ENCODE measurements at regions not wholly inside any gene's neighbourhood (a gene's known extent, or its start where the extent isn't known, plus 50 kb on each side); places are given as distances from the start of the nearest gene placed in this dataset.

GRCh38 chr6:157762636-157763035 lies 60.4 kb upstream of the SNX9 start:
- Histone ChIP-seq H4K20me1 (ENCODE audit: control insufficient read depth, insufficient read depth, insufficient read length) (no peaks in the 10 kb centered on the region), H2BK15ac (ENCODE audit: low read depth, low read length) (no peak overlapping the region), H4K8ac (replicated peaks; ENCODE audit: insufficient read length, low read depth, low read length) (no peak overlapping the region), H3K9me3 (ENCODE audit: control insufficient read depth, low read depth, low read length) (no peaks in the 10 kb centered on the region), H3K23ac (ENCODE audit: insufficient read length, low read depth, low read length) (no peak overlapping the region), H2BK120ac (ENCODE audit: low read depth, low read length, poor library complexity, severe bottlenecking) (no peak overlapping the region), H4K5ac (ENCODE audit: insufficient read length, low read depth, low read length) (no peak overlapping the region), H2BK20ac (ENCODE audit: low read depth, low read length, poor library complexity, severe bottlenecking) (no peak overlapping the region), H3K23me2 (ENCODE audit: insufficient read length, low read depth, low read length, poor library complexity, severe bottlenecking) (no peaks in the 10 kb centered on the region), H3K79me1 (ENCODE audit: insufficient read depth, low read depth, low read length, poor library complexity, severe bottlenecking) (no peaks in the 10 kb centered on the region), H3K9ac (ENCODE audit: extremely low read depth, insufficient read length, low read length) (no peak overlapping the region), H2BK12ac (ENCODE audit: insufficient read length, low read depth, low read length) (no peak overlapping the region), H3K18ac (ENCODE audit: insufficient read length, low read depth, low read length) (no peak overlapping the region), H2AFZ (ENCODE audit: low read length) (no peak overlapping the region), H2BK5ac (ENCODE audit: insufficient read length, low read length) (peak overlapping the region; percentile 42), H2AK5ac (ENCODE audit: insufficient read length, low read length) (no peak overlapping the region), H4K91ac (ENCODE audit: insufficient read length, low read depth, low read length) (no peak overlapping the region), H3K14ac (ENCODE audit: insufficient read depth, low read length) (no peak overlapping the region), H3K4me1 (ENCODE audit: insufficient read depth, low read length) (peaks cover 16% of the 10 kb centered on the region), H3K4me2 (ENCODE audit: insufficient read depth, insufficient read length, low read length) (peak overlapping the region; percentile 17), H3K56ac (ENCODE audit: insufficient read length, low read depth, low read length) (peak overlapping the region; percentile 37), H3K27ac (ENCODE audit: insufficient read length, low read depth, low read length) (peak overlapping the region; percentile 75), H3T11ph (ENCODE audit: low read length) (no peak overlapping the region), H3K27me3 (ENCODE audit: insufficient read depth, low read length) (no peaks in the 10 kb centered on the region), H3K79me2 (ENCODE audit: insufficient read depth, low read length) (no peaks in the 10 kb centered on the region), H3K4ac (ENCODE audit: low read depth, low read length) (no peak overlapping the region)
- peak; percentile 53 for DNase-seq
- Mint-ChIP-seq H3K4me1 (peaks cover 39 to 53% of the 10 kb centered on the region in 2 experiments), H3K9me3 (no peaks in the 10 kb centered on the region; a peak in 1 of 5 replicates), H3K4me3 (no peak overlapping the region), H3K27me3 (ENCODE audit: low read depth) (peaks cover 12% of the 10 kb centered on the region), H3K36me3 (ENCODE audit: insufficient read depth in 1 of 3, low read depth in 3 of 3) (peaks cover 0 to 3% (median 0%) of the 10 kb centered on the region in 3 experiments; a peak in 1 of 7 replicates), H3K27ac (peak overlapping the region; percentile 42 to 96 (median 42); a peak in 5 of 7 replicates)
- WGBS (ENCODE audit: extremely low coverage, insufficient read length, low lambda C conversion rate), result no CpG with 5 or more reads among the region's 7 CpGs
- TF ChIP-seq, protein P1, sequence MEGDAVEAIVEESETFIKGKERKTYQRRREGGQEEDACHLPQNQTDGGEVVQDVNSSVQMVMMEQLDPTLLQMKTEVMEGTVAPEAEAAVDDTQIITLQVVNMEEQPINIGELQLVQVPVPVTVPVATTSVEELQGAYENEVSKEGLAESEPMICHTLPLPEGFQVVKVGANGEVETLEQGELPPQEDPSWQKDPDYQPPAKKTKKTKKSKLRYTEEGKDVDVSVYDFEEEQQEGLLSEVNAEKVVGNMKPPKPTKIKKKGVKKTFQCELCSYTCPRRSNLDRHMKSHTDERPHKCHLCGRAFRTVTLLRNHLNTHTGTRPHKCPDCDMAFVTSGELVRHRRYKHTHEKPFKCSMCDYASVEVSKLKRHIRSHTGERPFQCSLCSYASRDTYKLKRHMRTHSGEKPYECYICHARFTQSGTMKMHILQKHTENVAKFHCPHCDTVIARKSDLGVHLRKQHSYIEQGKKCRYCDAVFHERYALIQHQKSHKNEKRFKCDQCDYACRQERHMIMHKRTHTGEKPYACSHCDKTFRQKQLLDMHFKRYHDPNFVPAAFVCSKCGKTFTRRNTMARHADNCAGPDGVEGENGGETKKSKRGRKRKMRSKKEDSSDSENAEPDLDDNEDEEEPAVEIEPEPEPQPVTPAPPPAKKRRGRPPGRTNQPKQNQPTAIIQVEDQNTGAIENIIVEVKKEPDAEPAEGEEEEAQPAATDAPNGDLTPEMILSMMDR (conservative IDR thresholded peaks at IDR 0.05), result peak; percentile 37; the same call in 1 of the 3 replicates
